IPS-15b (cell line): ENCODE measurements at regions not wholly inside any gene's neighbourhood (a gene's known extent, or its start where the extent isn't known, plus 50 kb on each side); places are given as distances from the start of the nearest gene placed in this dataset.

Experiments used
- H3K27me3 ChIP-seq: one replicate; pipeline ENCODE4 v1.6.1; 2013; ENCODE audit warnings: low read length; ENCODE audit not compliant: control insufficient read depth, insufficient read depth
- H3K36me3 ChIP-seq: one replicate; pipeline ENCODE4 v1.6.1; 2013; ENCODE audit warnings: low read length; ENCODE audit not compliant: control insufficient read depth, insufficient read depth
- H3K4me1 ChIP-seq: one replicate; pipeline ENCODE4 v1.6.1; 2013; ENCODE audit warnings: mild to moderate bottlenecking, low read length; ENCODE audit not compliant: control insufficient read depth, insufficient read depth
- H3K4me3 ChIP-seq: one replicate; pipeline ENCODE4 v1.5.1; 2013; ENCODE audit warnings: low read depth, low read length
- H3K9ac ChIP-seq: one replicate; pipeline ENCODE4 v1.6.1; 2013; ENCODE audit warnings: low read depth, mild to moderate bottlenecking, low read length
- H3K9me3 ChIP-seq: one replicate; pipeline ENCODE4 v1.6.1; 2013; ENCODE audit warnings: mild to moderate bottlenecking, low read length; ENCODE audit not compliant: control insufficient read depth, insufficient read depth

- Histone ChIP-seq H3K4me3 (no peak overlapping the region), H3K4me1 (peaks cover 18% of the 10 kb centered on the region), H3K36me3 (no peaks in the 10 kb centered on the region), H3K27me3 (no peaks in the 10 kb centered on the region), H3K9me3 (no peaks in the 10 kb centered on the region), H3K9ac (no peak overlapping the region)
Observed at GRCh38 chr7:54880326-54880989, 121.4 kb upstream of the SEC61G start.

- H3K9ac ChIP-seq = no peak overlapping the region
- no peak overlapping the region for H3K4me3 ChIP-seq
- H3K9me3 ChIP-seq = no peaks in the 10 kb centered on the region
- H3K4me1 ChIP-seq = peaks cover 18% of the 10 kb centered on the region
- H3K36me3 ChIP-seq = no peaks in the 10 kb centered on the region
- H3K27me3 ChIP-seq = no peaks in the 10 kb centered on the region
Observed at GRCh38 chr7:54881816-54882520, 123.0 kb upstream of the SEC61G start.

- Histone ChIP-seq H3K4me1 (peaks cover 18% of the 10 kb centered on the region), H3K36me3 (no peaks in the 10 kb centered on the region)
Observed at GRCh38 chr7:54882694-54883093, 123.7 kb upstream of the SEC61G start.

GRCh38 chr7:54883576-54883975 lies 124.6 kb upstream of the SEC61G start:
- Histone ChIP-seq H3K9ac (no peak overlapping the region), H3K9me3 (no peaks in the 10 kb centered on the region)

More at GRCh38 chr7:54882694-54883093, 123.7 kb upstream of the SEC61G start:
- Histone ChIP-seq H3K9me3 (no peaks in the 10 kb centered on the region), H3K27me3 (peaks cover 2% of the 10 kb centered on the region), H3K4me3 (no peak overlapping the region), H3K9ac (no peak overlapping the region)

GRCh38 chr7:54885285-54885684 lies 126.3 kb upstream of the SEC61G start:
- Histone ChIP-seq H3K9me3 (no peaks in the 10 kb centered on the region), H3K27me3 (peaks cover 16% of the 10 kb centered on the region), H3K36me3 (no peaks in the 10 kb centered on the region), H3K4me1 (peaks cover 18% of the 10 kb centered on the region), H3K4me3 (no peak overlapping the region), H3K9ac (no peak overlapping the region)

More at GRCh38 chr7:54883576-54883975, 124.6 kb upstream of the SEC61G start:
- Histone ChIP-seq H3K4me1 (peaks cover 18% of the 10 kb centered on the region), H3K4me3 (no peak overlapping the region), H3K36me3 (no peaks in the 10 kb centered on the region), H3K27me3 (peaks cover 11% of the 10 kb centered on the region)

GRCh38 chr7:54888067-54888733 lies 129.2 kb upstream of the SEC61G start:
- H3K9ac ChIP-seq = no peak overlapping the region
- no peaks in the 10 kb centered on the region for H3K36me3 ChIP-seq
- H3K27me3 ChIP-seq = peaks cover 16% of the 10 kb centered on the region
- H3K4me1 ChIP-seq = no peaks in the 10 kb centered on the region
- no peaks in the 10 kb centered on the region for H3K9me3 ChIP-seq
- peak overlapping the region; percentile 55 for H3K4me3 ChIP-seq

GRCh38 chr7:54888734-54889082 lies 129.7 kb upstream of the SEC61G start:
- H3K9me3 ChIP-seq = no peaks in the 10 kb centered on the region
- peaks cover 16% of the 10 kb centered on the region for H3K27me3 ChIP-seq
- peak overlapping the region; percentile 55 for H3K4me3 ChIP-seq
- H3K9ac ChIP-seq = no peak overlapping the region
- H3K36me3 ChIP-seq = no peaks in the 10 kb centered on the region
- H3K4me1 ChIP-seq = no peaks in the 10 kb centered on the region

- H3K9ac ChIP-seq = no peak overlapping the region
- H3K9me3 ChIP-seq = no peaks in the 10 kb centered on the region
- no peaks in the 10 kb centered on the region for H3K4me1 ChIP-seq
Observed at GRCh38 chr7:54897891-54898290, 120.9 kb upstream of the EGFR start.

GRCh38 chr7:54898659-54899340 lies 120.0 kb upstream of the EGFR start:
- H3K9me3 ChIP-seq = no peaks in the 10 kb centered on the region
- no peaks in the 10 kb centered on the region for H3K4me1 ChIP-seq
- H3K36me3 ChIP-seq = no peaks in the 10 kb centered on the region
- no peak overlapping the region for H3K9ac ChIP-seq
- no peaks in the 10 kb centered on the region for H3K27me3 ChIP-seq
- H3K4me3 ChIP-seq = no peak overlapping the region

More at GRCh38 chr7:54897891-54898290, 120.9 kb upstream of the EGFR start:
- H3K36me3 ChIP-seq = no peaks in the 10 kb centered on the region
- H3K4me3 ChIP-seq = no peak overlapping the region
- H3K27me3 ChIP-seq = no peaks in the 10 kb centered on the region

GRCh38 chr7:54901840-54902239 lies 117.0 kb upstream of the EGFR start:
- no peaks in the 10 kb centered on the region for H3K9me3 ChIP-seq
- no peak overlapping the region for H3K9ac ChIP-seq
- no peak overlapping the region for H3K4me3 ChIP-seq
- H3K27me3 ChIP-seq = no peaks in the 10 kb centered on the region
- no peaks in the 10 kb centered on the region for H3K4me1 ChIP-seq
- no peaks in the 10 kb centered on the region for H3K36me3 ChIP-seq

- Histone ChIP-seq H3K27me3 (no peaks in the 10 kb centered on the region), H3K36me3 (no peaks in the 10 kb centered on the region), H3K4me3 (no peak overlapping the region), H3K9ac (no peak overlapping the region), H3K9me3 (no peaks in the 10 kb centered on the region), H3K4me1 (no peaks in the 10 kb centered on the region)
Observed at GRCh38 chr7:54904130-54904529, 114.7 kb upstream of the EGFR start.
